ENCODE measurements at regions not wholly inside any gene's neighbourhood (a gene's known extent, or its start where the extent isn't known, plus 50 kb on each side); places are given as distances from the start of the nearest gene placed in this dataset.
A peak's percentile ranks its signal among the peaks of the same experiment; 100 is the strongest.
"Not testable (repeated sequence)": the region's sequence is repeated elsewhere in the genome, so short reads cannot be mapped to it uniquely, and the experiment has no call there.

DNA sequence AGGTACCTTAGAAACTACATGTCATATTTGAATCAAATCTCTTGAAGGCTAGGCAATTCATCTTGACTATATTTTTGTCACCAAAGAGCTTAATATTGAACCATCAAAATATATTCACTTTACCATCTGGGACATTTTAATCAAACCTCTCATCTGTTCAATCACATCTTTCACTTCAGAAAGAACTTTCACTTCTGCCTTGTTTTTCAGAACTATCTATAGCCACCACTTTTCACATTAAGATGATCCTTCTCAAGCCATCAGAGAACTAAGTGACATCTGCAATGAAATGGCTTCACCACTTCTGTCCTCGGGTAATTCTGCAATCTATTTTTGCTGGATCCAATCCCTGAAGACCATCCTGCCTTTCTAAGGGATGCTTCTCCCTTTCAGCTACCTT is 57.8 kb downstream of the OR2B2 start:
- DNase-seq: no peak

DNA sequence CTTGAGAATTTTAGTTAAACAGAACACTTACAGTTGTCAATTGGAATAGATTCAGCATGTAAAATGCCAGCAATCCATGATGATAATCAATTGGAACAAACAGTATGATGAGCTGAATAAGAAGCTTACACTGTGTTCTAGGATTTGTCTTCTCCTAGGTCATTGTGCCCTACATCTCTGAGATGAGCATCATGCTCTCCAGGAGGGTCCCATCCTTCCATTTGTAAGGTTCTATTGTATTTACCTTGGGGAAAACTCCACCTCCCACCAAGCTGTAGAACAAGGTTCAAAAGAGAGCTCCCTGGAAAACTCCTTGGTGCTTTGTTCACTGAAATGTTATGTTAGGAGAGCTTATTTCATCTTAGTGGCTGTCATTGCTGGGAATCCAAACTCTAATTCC is 60.8 kb downstream of the OR2B2 start:
- no peak for DNase-seq

DNA sequence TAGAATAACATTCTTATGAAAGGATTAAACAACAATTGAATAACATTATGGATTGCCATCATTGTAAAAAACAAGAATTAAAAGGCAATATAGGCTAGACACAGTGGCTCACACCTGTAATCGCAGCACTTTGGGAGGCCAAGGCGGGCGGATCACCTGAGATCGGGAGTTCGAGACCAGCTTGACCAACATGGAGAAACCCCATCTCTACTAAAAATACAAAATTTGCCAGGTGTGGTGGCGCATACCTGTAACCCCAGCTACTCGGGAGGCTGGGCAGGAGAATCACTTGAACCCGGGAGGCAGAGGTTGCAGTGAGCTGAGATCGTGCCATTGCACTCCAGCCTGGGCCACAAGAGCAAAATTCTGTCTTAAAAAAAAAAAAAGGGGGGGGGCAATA is 63.2 kb downstream of the OR2B2 start:
- not testable (repeated sequence) for DNase-seq

DNA sequence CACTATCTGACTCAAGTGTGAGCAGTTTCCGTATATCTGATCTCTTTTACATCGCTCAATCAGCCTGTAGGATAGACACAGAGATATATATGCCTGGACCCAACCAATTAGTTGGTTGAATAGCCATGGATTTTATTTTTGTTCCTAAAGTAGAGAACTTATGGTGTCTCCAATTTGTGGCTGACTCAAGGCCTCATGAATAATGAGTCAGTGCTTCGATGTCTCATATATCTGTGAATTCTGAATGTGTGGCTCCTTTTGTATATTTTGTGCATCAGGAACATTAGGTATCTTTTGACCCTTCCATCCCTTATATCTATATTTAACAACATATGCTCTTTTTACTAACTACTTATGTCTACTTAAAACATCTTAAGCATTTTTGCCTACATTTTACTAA is 64.5 kb downstream of the OR2B2 start:
- DNase-seq: no peak

DNA sequence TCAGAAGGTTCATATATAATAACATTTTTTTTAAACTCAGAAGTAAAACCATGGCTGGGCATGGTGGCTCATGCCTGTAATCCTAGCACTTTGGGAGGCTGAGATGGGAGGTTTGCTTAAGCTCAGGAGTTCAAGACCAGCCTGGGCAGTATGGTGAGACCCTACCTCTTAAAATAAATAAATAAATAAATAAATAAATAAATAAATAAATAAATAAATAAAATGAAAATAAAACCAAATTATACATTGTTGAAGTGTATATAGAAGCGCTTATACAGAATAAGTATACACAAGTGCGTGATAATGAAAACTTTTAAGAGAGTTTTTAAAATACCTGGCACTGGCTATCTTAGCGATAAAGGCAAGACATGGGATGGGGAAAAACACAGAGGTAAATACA is 71.6 kb downstream of the OR2B2 start:
- DNase-seq: no peak

DNA sequence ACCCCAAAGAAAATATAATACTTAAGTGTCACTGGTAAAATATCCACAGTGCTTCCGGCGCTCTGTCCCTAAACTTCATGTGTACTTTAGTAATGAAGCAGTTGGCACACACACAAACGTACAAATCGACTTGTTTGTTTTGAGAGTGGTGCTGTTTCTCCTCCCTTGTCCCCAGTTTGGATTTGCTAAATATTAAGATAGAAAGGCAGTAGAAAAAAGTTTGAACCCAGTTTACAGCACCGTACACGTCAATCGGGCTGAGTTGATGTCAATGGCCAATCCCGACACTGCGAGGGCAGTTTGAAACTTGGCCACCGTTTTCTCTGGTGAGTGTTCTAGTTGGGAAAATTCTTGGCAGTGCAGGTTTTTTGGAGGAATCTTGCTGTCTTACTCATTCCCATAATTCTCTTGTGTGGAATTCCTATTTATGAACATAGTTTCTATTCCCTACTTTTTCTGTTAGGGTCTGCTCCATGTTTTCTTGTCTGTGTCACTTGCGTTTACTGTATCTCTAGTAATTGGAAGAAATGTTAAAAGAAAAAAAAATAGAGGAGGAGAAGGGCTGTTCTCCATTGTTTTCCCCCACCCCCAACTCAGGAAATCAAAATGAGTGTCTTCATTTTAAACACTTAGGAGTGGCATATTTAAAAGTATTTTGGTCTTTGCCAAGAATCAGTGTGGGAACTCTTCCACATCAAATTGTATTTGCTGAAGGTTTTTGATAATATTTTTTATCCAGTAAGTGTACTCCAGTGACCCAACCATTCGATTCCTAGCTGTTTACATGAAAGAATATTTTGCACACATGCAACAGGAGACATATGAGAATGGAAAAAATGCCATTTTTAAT is 72.3 kb downstream of the OR2B2 start:
- DNase-seq: peak; percentile 29

DNA sequence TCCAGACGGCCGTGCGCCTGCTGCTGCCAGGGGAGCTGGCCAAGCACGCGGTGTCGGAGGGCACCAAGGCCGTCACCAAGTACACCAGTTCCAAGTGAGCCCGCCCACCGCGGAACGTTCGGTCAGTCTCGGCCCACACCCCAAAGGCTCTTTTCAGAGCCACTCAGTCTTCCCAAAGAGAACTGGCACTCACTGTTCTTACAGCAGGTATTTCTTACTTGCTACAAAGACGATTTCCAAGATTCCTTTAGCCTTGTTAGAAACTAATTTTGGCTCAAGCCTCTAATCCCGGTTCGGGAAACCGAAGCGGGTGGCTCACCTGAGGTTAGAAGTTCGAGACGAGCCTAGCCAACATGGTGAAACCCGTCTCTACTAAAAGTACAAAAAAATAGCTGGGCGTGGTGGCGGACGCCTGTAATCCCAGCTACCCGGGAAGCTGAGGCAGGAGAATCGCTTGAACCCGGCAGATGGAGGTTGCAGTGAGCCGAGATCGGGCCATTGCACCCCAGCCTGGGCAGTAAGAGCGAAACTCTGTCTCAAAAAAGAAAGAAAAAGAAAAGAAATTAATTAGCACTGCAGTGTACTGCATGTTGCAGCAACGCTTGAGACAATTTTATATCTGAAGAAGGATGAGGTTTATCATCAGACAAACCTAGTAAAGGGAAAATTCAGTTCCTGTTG is 73.1 kb downstream of the OR2B2 start:
- no peak for DNase-seq

DNA sequence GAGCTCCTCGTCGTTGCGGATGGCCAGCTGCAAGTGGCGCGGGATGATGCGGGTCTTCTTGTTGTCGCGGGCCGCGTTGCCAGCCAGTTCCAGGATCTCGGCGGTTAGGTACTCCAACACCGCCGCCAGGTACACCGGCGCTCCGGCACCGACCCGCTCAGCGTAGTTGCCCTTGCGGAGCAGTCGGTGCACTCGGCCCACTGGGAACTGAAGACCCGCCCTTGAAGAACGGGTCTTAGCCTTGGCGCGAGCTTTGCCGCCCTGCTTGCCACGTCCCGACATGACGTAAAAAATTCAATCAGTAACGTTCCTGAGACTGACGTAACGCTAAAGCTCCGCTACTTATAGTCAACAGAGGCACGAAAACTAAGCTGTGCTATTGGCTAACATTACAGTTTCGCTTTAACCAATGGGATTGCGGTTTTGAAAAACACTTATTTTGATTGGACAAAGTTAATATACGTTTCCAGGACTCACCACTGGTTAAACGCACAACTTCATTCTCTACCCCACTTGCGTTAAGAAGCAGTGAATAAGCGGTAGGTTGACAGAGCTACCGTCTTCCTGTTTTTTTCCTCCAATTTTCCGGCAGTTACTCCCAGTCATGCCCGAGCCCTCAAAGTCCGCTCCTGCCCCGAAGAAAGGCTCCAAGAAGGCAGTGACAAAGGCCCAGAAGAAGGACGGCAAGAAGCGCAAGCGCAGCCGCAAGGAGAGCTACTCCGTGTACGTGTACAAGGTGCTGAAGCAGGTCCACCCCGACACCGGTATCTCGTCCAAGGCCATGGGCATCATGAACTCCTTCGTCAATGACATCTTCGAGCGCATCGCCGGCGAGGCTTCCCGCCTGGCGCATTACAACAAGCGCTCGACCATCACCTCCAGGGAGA is 73.9 kb downstream of the OR2B2 start:
- DNase-seq: peak; percentile 97

DNA sequence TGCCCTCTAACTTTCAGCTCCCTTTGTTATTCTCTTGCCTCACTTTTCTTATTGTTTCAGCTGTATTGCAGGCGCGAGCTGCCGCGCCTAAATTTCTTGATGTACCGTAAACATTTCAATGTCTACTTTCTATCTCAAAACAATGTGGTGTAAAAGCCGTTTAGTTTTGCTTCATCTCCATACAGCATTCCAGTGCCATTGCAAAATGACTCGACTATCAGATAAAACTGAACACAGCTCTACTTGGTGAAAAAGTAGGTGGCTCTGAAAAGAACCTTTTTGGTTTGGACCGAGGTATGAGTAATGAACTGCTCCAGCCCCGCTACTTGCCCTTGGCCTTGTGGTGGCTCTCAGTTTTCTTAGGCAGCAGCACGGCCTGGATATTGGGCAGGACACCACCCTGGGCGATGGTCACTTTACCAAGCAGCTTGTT is 74.6 kb downstream of the OR2B2 start:
- DNase-seq: no peak

DNA sequence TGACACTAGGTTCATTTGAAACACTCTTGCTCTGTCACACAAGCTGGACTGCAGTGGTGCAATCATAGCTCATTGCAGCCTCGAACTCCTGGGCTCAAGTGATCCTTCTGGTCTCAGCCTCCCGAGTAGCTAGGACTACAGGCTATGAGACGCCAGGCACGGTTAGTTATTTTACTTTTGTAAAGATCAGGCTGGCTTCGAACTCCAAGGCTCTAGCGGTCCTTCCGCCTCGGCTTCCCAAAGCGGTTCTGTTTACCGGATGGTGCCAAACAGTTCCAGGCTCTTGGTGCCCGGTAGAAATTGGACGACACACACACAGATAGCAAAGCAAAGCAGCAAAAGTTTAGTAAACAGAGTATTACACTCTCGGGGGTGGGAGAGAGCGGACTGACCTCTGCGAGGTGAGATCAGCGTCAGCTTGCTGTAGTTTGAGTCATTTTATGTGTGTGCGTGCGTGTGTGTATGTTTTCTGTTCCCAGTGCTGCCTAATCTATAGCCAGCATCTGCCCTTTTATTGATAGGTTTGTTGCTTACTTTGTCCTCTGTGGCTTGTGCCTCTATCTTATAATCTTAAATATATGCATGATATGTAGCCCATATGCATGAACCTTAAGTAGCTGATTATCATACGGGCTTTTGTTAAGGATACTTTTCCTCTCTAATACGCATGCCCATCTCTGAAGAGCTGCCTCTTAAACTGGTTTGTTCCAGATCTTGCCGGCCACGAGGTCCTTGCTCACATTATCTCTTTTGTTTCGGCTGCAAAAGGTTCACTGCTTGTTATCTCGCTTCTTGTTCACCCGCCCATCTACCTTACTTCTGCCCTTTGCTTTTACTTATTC is 75.2 kb downstream of the OR2B2 start:
- peak; percentile 74 for DNase-seq

DNA sequence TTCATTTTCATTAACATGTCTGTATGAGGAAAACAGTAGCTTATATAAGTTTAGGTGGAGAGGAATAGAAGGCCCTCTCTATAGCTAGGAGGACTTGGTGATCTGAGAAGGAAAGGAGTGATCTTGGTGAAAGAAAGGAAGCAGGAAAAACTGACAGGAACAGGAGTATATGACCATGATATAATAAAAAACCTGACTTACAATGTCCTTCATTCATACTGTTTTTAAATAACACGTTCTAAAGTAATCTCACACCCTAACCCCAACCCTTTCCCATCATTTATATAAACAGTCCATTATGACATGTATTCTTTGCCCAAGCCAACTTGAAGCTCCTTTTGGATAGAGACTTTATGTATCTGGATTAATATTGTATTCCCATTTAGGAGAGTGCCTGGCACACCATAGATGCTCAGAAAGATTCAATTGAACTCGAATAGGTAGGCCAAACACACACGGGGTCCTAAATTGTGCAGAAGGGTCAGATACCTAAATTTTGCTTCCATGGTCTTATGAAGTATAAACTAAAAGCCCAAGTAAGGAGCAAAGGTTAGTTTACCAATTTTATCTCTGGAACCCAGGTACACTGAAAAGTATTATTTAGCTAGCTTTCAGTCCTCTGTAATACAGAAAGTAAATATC is 75.9 kb downstream of the OR2B2 start:
- no peak for DNase-seq

DNA sequence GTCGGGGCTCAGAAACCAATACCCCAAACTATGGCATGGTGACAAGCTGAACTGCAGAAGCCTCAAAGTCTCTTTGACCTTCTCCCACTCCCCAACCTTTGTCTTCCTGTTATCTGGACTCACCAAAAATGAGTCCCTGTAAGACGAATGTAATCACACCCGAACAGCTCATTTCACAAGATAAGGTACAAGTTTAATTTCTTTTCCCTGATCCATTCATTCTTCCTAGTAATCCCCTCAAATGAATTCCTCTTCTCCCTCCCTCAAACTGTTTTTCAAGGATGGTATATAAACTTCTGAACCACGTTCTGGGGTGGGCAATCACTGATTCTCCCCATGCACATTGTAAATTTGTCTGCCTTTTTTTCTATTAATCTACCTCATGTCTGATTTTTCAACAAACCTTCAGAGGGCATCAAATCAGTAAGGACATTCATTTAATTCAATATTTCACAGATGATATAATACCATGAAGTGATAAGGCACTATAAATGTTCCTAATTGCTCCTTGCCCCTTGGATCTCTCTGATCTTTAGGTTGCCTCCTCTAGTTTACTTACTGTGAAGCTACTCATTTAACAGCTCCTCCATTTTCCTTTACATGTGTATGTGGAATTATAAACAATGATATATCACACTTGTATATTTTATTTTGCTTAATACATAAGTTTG is 77.2 kb downstream of the OR2B2 start:
- no peak for DNase-seq

DNA sequence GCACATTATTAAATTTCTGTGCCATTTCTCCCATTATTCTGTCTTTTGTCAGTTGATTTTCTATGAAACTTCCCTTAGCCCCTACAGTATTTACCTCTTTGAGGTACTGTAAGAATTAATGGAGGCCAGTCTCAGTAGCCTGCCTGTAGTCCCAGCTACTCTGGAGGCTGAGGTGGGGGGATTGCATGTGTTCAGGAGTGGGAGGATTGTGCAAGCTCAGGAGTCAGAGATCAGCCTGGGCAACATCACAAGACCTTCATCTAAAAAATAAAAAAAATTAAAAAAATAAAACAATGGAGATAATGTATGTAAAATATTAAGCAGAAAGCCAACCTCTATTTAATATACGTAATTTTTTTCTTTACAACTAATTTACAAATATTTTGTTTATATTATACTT is 77.8 kb downstream of the OR2B2 start:
- no peak for DNase-seq

DNA sequence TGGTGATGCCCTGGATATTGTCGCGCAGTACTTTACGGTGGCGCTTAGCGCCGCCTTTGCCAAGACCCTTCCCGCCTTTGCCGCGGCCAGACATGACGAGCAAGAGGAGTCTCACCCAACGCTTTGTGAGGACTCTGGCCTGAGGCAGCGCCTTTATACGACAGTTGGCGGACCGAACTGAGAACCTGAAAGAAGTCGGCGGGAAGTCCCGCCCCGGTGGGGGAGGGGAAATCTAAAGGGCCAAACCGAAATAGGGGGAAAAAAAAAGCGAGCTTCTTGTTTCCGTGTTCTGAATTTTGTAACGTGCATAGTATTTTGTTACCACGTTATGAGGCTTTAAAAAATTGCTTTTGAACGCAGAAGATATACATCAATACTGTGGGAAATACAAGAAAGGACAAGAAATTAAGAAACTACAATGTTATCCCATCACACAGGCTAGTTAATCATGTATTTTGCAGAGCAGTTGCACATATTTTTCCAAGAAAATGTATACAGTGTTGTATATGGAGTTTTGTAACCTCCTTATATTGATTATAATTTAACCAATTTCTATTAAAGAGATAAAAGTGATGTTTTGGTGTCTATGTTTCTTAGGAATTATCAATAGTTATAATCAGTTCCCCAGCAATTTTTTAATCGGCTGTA is 80.6 kb downstream of the OR2B2 start:
- peak; percentile 92 for DNase-seq

DNA sequence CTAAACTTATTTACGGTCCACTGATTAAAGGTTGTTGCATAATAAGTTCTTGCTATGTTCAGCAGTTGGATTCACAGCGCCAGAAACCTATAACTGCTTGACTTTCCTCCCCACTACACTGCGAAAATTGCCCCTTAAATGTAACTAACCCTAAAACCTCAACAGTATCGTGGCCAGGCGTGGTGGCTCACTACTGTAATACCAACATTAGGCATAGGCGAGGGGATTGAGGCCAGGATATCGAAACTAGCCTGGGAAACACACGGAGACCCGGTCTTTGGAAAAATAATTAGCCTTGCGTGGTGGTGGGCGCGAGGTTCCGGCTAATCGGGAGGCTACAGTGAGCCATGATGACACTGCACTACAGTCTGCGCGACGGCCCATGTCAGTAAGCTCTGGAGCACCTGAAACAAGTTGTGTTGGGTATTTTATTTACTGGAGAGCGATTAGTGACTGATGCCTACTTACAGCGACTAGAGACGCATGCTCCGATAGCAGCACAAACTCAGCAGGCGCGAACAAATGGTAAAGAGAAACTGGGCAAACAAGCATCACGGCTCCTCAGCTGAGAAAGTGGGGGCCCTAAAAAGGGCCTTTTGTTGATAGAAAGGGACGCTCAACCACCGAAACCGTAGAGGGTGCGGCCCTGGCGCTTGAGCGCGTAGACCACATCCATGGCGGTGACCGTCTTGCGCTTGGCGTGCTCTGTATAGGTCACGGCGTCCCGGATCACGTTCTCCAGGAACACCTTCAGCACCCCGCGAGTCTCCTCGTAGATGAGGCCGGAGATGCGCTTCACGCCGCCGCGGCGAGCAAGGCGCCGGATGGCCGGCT is 81.4 kb downstream of the OR2B2 start:
- DNase-seq: peak; percentile 66

DNA sequence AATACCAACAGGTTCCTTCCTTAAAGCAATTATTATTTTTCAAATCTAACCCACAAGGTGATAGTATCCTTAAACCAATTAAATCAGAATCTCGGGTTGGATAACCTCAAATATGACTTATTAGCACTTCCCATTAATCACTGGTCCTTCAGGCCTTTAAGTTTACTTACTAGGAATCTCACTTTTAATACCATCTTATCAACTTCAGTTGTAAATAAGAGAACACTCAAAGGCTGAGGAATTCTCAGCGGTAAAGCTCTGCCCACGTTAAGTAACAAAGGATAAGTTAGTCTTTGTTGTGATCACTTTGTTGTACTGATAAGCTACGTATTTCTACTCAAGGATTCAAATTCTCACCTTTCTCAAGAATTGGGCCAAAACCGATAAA is 82.0 kb downstream of the OR2B2 start:
- DNase-seq: no peak

DNA sequence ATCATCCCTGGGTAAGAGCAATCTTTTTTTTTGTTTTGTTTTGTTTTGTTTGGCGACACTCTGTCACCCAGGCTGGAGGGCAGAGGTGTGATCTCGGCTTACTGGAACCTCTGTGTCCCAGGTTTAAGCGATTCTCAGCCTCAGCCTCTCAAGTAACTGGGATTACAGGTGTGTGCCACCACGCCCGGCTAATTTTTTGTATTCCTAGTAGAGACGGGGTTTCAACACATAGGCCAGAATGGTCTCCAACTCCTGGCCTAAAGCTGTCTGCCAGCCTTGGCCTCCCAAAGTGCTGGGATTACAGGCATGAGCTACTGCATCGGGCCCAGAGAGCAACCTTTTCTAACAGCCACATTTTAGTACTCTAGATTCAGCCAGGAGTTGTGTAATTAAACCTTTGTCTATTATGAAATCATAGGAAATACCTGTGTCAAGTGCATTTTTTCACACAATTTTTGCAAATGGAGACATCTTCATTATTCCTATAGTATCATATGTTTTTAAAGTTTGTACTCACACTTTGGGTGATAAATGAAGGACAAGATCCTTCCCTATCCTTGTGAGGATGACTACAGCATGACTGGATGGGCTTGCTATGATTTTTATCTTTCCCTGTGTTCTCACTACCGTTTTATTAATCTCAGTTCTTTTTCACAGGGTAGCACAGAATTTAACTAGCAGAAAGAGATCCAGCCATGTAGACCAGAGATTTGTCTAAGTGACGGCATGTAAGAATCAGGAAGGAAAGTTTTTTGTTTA is 82.6 kb downstream of the OR2B2 start:
- DNase-seq: no peak

DNA sequence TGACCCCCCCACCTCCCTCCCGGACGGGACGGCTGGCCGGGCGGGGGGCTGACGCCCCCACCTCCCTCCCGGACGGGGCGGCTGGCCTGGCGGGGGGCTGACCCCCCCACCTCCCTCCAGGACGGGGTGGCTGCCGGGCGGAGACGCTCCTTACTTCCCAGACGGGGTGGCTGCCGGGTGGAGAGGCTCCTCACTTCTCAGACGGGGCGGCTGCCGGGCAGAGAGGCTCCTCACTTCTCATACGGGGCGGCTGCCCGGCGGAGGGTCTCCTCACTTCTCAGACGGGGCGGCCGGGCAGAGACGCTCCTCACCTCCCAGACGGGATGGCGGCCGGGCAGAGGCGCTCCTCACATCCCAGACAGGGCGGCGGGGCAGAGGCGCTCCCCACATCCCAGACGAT is 84.7 kb downstream of the OR2B2 start:
- not testable (repeated sequence) for DNase-seq

DNA sequence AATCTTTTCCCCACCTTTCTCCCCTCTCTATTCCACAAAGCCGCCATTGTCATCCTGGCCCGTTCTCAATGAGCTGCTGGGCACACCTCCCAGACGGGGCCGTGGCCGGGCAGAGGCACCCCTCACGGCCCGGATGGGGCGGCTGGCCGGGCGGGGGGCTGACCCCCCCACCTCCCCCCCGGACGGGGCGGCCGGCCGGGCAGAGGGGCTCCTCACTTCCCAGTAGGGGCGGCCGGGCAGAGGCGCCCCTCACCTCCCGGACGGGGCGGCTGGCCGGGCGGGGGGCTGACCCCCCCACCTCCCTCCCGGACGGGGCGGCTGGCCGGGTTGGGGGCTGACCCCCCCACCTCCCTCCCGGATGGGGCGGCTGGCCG is 85.6 kb downstream of the OR2B2 start:
- not testable (repeated sequence) for DNase-seq

Data from CD4-positive, alpha-beta T cell treated with Interleukin-10 for 1 hour (primary cell).